ENCODE measurements at regions not wholly inside any gene's neighbourhood (a gene's known extent, or its start where the extent isn't known, plus 50 kb on each side); places are given as distances from the start of the nearest gene placed in this dataset.

DNA sequence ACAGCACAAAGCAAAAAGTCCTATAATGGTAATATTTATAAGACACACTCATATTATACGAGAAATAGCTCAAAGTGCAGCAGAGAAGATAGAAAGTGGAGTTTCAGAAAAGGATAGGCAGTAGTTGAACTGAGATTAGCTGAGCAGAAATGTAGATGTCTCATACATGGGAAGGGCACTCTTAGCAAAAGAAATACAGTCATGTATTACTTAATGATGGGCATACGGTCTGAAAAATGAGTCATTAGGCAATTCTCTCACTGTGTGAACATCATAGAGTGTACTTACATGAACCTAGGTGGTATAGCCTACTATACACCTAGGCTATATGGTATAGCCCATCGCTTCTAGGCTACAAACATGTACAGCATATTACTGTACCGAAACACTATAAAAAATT, 671.3 kb downstream of the RPS29 start:
- ChIA-PET POLR2A (no interaction called here), CTCF (no interaction called here)
- no peak for DNase-seq (ENCODE audit: extremely low spot score)
- no peak for TF ChIP-seq ZNF384 (IDR thresholded peaks at IDR 0.05)
- no peak for TF ChIP-seq TARDBP (IDR thresholded peaks at IDR 0.05)
- no peak for TF ChIP-seq FOXA1 (IDR thresholded peaks at IDR 0.05)
- no peak for TF ChIP-seq CTBP1 (IDR thresholded peaks at IDR 0.05; ENCODE audit: borderline replicate concordance)
- no peak for TF ChIP-seq FOXK2 (IDR thresholded peaks at IDR 0.05)
- no peak for TF ChIP-seq BHLHE40 (IDR thresholded peaks at IDR 0.05; ENCODE audit: borderline replicate concordance)
- no peak for TF ChIP-seq ARNT (IDR thresholded peaks at IDR 0.05)
- no peak for TF ChIP-seq SUZ12 (IDR thresholded peaks at IDR 0.05)

DNA sequence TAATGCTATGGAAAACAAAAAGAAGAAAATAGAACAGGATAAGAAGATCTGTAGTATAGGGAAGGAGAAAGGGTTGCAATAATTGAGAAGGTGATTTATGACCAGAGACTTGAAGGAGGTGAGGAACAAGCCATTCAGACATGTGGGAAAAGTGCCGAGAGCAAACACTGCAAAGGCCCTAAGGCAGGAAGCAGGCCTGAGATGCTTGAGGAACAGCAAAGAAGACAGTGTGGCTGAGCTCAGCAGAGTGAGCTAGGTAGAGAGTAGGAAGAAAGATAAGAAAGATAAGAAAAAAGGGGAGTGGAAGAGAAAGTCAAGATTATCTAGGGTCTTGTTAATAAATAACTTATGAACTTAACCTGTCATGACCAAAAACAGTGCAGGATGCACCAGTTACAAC, 671.8 kb downstream of the RPS29 start:
- ChIA-PET CTCF (no interaction called here), POLR2A (no interaction called here)
- DNase-seq (ENCODE audit: extremely low spot score): no peak
- TF ChIP-seq SP1 (IDR thresholded peaks at IDR 0.05) (no peak), FOXA1 (IDR thresholded peaks at IDR 0.05) (no peak), FOXK2 (IDR thresholded peaks at IDR 0.05) (no peak), BHLHE40 (IDR thresholded peaks at IDR 0.05; ENCODE audit: borderline replicate concordance) (no peak), ZNF384 (IDR thresholded peaks at IDR 0.05) (no peak), L3MBTL2 (conservative IDR thresholded peaks at IDR 0.05) (no peak), NFRKB (IDR thresholded peaks at IDR 0.05) (no peak), HDGF (IDR thresholded peaks at IDR 0.05; ENCODE audit: borderline replicate concordance) (no peak), ELF4 (IDR thresholded peaks at IDR 0.05) (no peak), CTBP1 (IDR thresholded peaks at IDR 0.05; ENCODE audit: borderline replicate concordance) (no peak), FOXM1 (IDR thresholded peaks at IDR 0.05; ENCODE audit: borderline replicate concordance) (no peak), TARDBP (IDR thresholded peaks at IDR 0.05) (no peak), ARNT (IDR thresholded peaks at IDR 0.05) (no peak), LEF1 (IDR thresholded peaks at IDR 0.05; ENCODE audit: borderline replicate concordance) (no peak), SUZ12 (IDR thresholded peaks at IDR 0.05) (no peak)

DNA sequence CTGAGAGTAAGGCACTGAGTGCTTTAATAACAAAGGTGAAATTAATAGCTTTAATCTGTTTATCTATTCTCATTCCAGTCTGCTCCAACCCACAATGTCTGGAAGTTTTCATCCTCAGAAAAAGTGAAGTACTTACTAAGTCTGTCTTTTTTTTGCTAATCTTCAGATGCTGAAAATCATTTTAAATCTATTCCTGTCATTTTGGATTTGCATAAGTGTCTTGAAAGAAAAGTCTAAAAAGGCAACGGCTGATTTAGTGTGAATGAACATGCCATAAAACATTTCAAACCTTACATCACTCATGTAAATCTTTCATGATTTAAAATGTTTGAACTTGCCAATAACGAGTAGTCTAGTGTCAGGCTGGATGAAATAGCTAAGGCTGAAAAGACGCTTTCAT, 685.6 kb downstream of the RPS29 start:
- no peak for TF ChIP-seq HDGF (IDR thresholded peaks at IDR 0.05; ENCODE audit: borderline replicate concordance)
- POLR2A ChIA-PET: interaction anchor here (0.7 kb wide), 1 partner anchor 494 kb away, joined by 3 read pairs; no protein-coding TSS in a partner anchor
- CTCF ChIA-PET: no interaction called here
- DNase-seq (ENCODE audit: extremely low spot score): no peak

DNA sequence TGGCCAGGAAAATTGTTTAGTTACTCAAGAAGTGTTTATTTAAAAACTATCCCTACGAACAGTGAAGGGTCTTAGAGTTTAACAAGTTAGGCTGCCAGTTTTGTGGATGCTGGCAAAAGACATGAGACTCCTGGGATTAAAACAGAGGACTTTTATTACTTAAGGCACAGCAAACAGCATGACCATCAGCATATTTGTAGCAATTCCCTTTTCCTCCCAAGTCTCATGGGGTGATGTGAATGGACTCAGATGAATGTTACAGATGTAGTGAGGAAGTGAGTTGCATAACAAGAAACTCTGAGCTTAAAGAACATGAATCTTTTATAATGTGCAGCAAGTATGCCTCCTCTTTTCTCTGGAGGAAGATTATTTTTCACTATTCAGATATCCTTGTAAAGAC, 695.8 kb downstream of the RPS29 start:
- DNase-seq (ENCODE audit: extremely low spot score): no peak
- POLR2A ChIA-PET: no interaction called here
- CTCF ChIA-PET: no interaction called here
- no peak for TF ChIP-seq FOXK2 (IDR thresholded peaks at IDR 0.05)
- TF ChIP-seq NFRKB (IDR thresholded peaks at IDR 0.05): no peak
- TF ChIP-seq BHLHE40 (IDR thresholded peaks at IDR 0.05; ENCODE audit: borderline replicate concordance): no peak
- TF ChIP-seq HDGF (IDR thresholded peaks at IDR 0.05; ENCODE audit: borderline replicate concordance): no peak
- TF ChIP-seq SUZ12 (IDR thresholded peaks at IDR 0.05): no peak
- TF ChIP-seq L3MBTL2 (conservative IDR thresholded peaks at IDR 0.05): no peak
- TF ChIP-seq FOXM1 (IDR thresholded peaks at IDR 0.05; ENCODE audit: borderline replicate concordance): no peak
- TF ChIP-seq ZNF384 (IDR thresholded peaks at IDR 0.05): no peak
- no peak for TF ChIP-seq SP1 (IDR thresholded peaks at IDR 0.05)
- TF ChIP-seq FOXA1 (IDR thresholded peaks at IDR 0.05): no peak
- TF ChIP-seq ARNT (IDR thresholded peaks at IDR 0.05): no peak
- no peak for TF ChIP-seq CTBP1 (IDR thresholded peaks at IDR 0.05; ENCODE audit: borderline replicate concordance)

DNA sequence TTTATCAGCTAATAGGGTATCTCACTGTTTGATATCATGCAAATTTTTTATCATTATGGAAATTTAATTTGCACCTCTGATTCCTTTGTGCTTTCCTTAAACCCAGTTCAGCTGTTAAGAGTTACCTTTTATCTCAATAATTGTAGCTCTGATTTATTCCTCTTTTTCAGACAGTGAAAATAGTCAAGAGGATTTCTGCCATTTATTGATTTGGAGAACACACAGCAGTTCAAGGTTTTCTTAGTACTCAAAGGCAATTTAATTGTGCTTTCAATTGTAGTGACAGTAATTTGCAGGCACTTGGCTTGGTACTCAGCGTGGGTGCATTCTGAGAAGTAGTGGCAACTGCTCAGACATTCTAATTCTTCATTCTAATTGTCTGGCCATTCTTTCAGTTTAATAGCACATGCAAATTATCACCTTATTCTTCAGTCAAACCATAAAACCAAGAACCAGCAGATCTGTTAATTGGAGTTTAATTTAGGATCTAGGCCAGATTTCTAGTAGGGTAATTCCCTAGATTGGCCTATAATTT, 709.3 kb downstream of the RPS29 start:
- DNase-seq (ENCODE audit: extremely low spot score): no peak
- CTCF ChIA-PET: no interaction called here
- POLR2A ChIA-PET: no interaction called here
- TF ChIP-seq PKNOX1 (IDR thresholded peaks at IDR 0.05) (no peak), SP1 (IDR thresholded peaks at IDR 0.05) (no peak), LEF1 (IDR thresholded peaks at IDR 0.05; ENCODE audit: borderline replicate concordance) (no peak), HDGF (IDR thresholded peaks at IDR 0.05; ENCODE audit: borderline replicate concordance) (no peak), ZNF384 (IDR thresholded peaks at IDR 0.05) (no peak), TARDBP (IDR thresholded peaks at IDR 0.05) (no peak), ARNT (IDR thresholded peaks at IDR 0.05) (no peak), FOXM1 (IDR thresholded peaks at IDR 0.05; ENCODE audit: borderline replicate concordance) (no peak), CTBP1 (IDR thresholded peaks at IDR 0.05; ENCODE audit: borderline replicate concordance) (no peak), SUZ12 (IDR thresholded peaks at IDR 0.05) (no peak), BHLHE40 (IDR thresholded peaks at IDR 0.05; ENCODE audit: borderline replicate concordance) (no peak), L3MBTL2 (conservative IDR thresholded peaks at IDR 0.05) (no peak), FOXK2 (IDR thresholded peaks at IDR 0.05) (no peak), ELF4 (IDR thresholded peaks at IDR 0.05) (no peak), NFRKB (IDR thresholded peaks at IDR 0.05) (no peak), FOXA1 (IDR thresholded peaks at IDR 0.05) (no peak)

- ChIA-PET CTCF (no interaction called here), POLR2A (no interaction called here)
- no peak for DNase-seq (ENCODE audit: extremely low spot score)
- TF ChIP-seq ZNF384 (IDR thresholded peaks at IDR 0.05): no peak
- TF ChIP-seq NFRKB (IDR thresholded peaks at IDR 0.05): no peak
- no peak for TF ChIP-seq SP1 (IDR thresholded peaks at IDR 0.05)
- no peak for TF ChIP-seq SUZ12 (IDR thresholded peaks at IDR 0.05)
- TF ChIP-seq LEF1 (IDR thresholded peaks at IDR 0.05; ENCODE audit: borderline replicate concordance): no peak
- no peak for TF ChIP-seq BHLHE40 (IDR thresholded peaks at IDR 0.05; ENCODE audit: borderline replicate concordance)
- no peak for TF ChIP-seq ELF4 (IDR thresholded peaks at IDR 0.05)
- no peak for TF ChIP-seq HDGF (IDR thresholded peaks at IDR 0.05; ENCODE audit: borderline replicate concordance)
- TF ChIP-seq L3MBTL2 (conservative IDR thresholded peaks at IDR 0.05): no peak
- no peak for TF ChIP-seq CTBP1 (IDR thresholded peaks at IDR 0.05; ENCODE audit: borderline replicate concordance)
- no peak for TF ChIP-seq ARNT (IDR thresholded peaks at IDR 0.05)
- TF ChIP-seq TARDBP (IDR thresholded peaks at IDR 0.05): no peak
These were observed 711.5 kb downstream of the RPS29 start for GRCh38 chr14:48874711-48875110.

DNA sequence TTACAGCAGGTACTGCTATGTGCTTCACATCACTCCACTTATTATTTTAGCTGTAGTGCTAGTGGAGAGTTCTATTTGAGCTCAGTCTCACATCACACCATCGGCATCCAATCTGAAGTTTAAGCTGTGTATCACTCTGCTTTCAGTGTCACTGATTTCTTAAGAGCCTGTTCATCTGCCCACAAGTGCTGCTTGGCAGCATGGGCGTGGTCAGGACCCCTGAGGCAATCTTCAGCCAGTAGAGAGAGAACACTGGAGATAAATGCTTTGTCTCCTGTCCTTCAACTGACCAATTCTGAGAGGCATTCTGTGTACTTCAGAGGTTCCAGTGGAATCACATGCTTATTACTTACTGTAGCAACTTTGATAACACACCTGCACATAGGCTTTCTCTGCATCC, 728.8 kb downstream of the RPS29 start:
- DNase-seq (ENCODE audit: extremely low spot score): no peak
- TF ChIP-seq FOXM1 (IDR thresholded peaks at IDR 0.05; ENCODE audit: borderline replicate concordance): no peak
- TF ChIP-seq CTBP1 (IDR thresholded peaks at IDR 0.05; ENCODE audit: borderline replicate concordance): no peak
- TF ChIP-seq SUZ12 (IDR thresholded peaks at IDR 0.05): no peak
- TF ChIP-seq ARNT (IDR thresholded peaks at IDR 0.05): no peak
- no peak for TF ChIP-seq NFRKB (IDR thresholded peaks at IDR 0.05)
- TF ChIP-seq ZNF384 (IDR thresholded peaks at IDR 0.05): no peak
- TF ChIP-seq ELF4 (IDR thresholded peaks at IDR 0.05): no peak
- TF ChIP-seq LEF1 (IDR thresholded peaks at IDR 0.05; ENCODE audit: borderline replicate concordance): no peak
- TF ChIP-seq L3MBTL2 (conservative IDR thresholded peaks at IDR 0.05): no peak
- no peak for TF ChIP-seq FOXA1 (IDR thresholded peaks at IDR 0.05)
- TF ChIP-seq TARDBP (IDR thresholded peaks at IDR 0.05): no peak
- no peak for TF ChIP-seq HDGF (IDR thresholded peaks at IDR 0.05; ENCODE audit: borderline replicate concordance)
- TF ChIP-seq FOXK2 (IDR thresholded peaks at IDR 0.05): no peak
- POLR2A ChIA-PET: no interaction called here
- CTCF ChIA-PET: interaction anchor here (0.5 kb wide), 1 partner anchor 316 kb away, joined by 4 read pairs; no protein-coding TSS in a partner anchor

All from HEK293T (cell line).